Stimulated activated naive CD8-positive, alpha-beta T cell treated with anti-CD3 and anti-CD28 coated beads, Interleukin-15, Interleukin-2, amounts not matched to agents 100 ng/mL and 50 ng/mL, for 24 hours (primary cell): ENCODE measurements at regions not wholly inside any gene's neighbourhood (a gene's known extent, or its start where the extent isn't known, plus 50 kb on each side); places are given as distances from the start of the nearest gene placed in this dataset.

Source experiments
- H3K27ac Mint-ChIP-seq: one replicate; pipeline ENCODE4 v1.8.0; 2021; ENCODE audit warnings: mild to moderate bottlenecking, mixed read lengths
- H3K27me3 Mint-ChIP-seq: one replicate; pipeline ENCODE4 v1.8.0; 2021; ENCODE audit warnings: mixed read lengths
- H3K36me3 Mint-ChIP-seq: one replicate; pipeline ENCODE4 v1.8.0; 2021; ENCODE audit warnings: low read depth, mixed read lengths
- H3K4me1 Mint-ChIP-seq: one replicate; pipeline ENCODE4 v1.8.0; 2021; ENCODE audit warnings: low read depth, mixed read lengths
- H3K4me3 Mint-ChIP-seq: one replicate; pipeline ENCODE4 v1.8.0; 2021; ENCODE audit warnings: mild to moderate bottlenecking, mixed read lengths
- H3K9me3 Mint-ChIP-seq: one replicate; pipeline ENCODE4 v1.8.0; 2021; ENCODE audit warnings: mixed read lengths

DNA sequence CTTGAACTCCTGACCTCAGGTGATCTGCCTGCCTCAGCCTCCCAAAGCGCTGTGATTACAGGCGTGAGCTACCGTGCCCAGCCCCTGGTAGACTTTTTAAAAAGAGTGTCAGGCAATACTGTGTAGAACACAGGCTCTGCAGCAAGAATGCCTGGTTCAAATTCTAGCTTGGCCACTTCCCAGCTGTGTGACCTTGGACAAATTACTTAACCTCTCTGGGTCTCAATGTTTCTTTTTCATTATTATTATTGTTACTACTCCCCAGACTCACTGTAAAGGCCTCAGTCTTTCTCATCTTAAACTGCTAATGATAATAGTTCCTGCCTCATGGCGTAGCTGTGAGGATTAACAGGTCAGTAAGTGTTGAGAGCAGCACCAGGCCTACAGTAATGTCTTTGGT, 114.3 kb downstream of the LITAF start:
- no peaks in the 10 kb centered on the region for H3K4me1 Mint-ChIP-seq

GRCh38 chr16:11472851-11473250, 113.9 kb downstream of the LITAF start:
- Mint-ChIP-seq H3K4me3 (no peak overlapping the region), H3K27me3 (no peaks in the 10 kb centered on the region), H3K9me3 (no peaks in the 10 kb centered on the region), H3K4me1 (no peaks in the 10 kb centered on the region), H3K27ac (no peak overlapping the region), H3K36me3 (no peaks in the 10 kb centered on the region)

More for the DNA sequence above, 114.3 kb downstream of the LITAF start:
- H3K9me3 Mint-ChIP-seq: no peaks in the 10 kb centered on the region
- no peaks in the 10 kb centered on the region for H3K27me3 Mint-ChIP-seq
- H3K4me3 Mint-ChIP-seq: no peak overlapping the region
- no peaks in the 10 kb centered on the region for H3K36me3 Mint-ChIP-seq
- H3K27ac Mint-ChIP-seq: no peak overlapping the region

GRCh38 chr16:11473728-11474127, 113.0 kb downstream of the LITAF start:
- H3K36me3 Mint-ChIP-seq: no peaks in the 10 kb centered on the region
- no peaks in the 10 kb centered on the region for H3K4me1 Mint-ChIP-seq
- H3K27me3 Mint-ChIP-seq: no peaks in the 10 kb centered on the region
- no peak overlapping the region for H3K27ac Mint-ChIP-seq
- H3K9me3 Mint-ChIP-seq: no peaks in the 10 kb centered on the region
- H3K4me3 Mint-ChIP-seq: no peak overlapping the region

DNA sequence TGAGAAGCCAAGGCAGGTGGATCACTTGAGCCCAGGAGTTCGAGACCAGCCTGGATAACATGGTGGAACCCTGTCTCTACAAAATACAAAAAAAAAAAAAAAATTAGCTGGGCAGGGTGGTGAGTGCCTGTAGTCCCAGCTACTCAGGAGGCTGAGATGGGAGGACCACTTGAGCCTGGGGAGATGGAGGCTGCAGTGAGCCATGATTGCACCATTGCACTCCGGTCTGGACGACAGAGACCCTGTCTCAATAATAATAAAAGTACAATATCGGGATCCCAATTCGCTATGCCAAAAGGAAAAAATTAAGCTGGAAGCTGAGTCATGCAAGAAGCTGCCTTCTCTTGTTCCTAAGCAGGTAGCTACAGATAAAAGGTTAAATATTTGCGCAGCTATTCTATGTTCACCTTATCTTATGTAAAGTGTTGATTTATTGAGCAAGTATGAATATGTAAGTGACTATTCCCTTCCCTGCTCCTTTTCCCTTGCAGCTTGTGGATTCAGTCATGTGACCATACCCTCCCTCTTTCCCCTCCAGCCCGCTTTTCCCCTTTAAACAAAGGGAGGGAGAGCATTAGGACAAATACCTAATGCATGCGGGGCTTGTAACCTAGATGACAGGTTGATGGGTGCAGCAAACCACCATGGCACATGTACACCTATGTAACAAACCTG, 112.0 kb downstream of the LITAF start:
- Mint-ChIP-seq H3K27ac (no peak overlapping the region), H3K9me3 (no peaks in the 10 kb centered on the region), H3K36me3 (no peaks in the 10 kb centered on the region), H3K4me1 (no peaks in the 10 kb centered on the region), H3K27me3 (no peaks in the 10 kb centered on the region), H3K4me3 (no peak overlapping the region)

DNA sequence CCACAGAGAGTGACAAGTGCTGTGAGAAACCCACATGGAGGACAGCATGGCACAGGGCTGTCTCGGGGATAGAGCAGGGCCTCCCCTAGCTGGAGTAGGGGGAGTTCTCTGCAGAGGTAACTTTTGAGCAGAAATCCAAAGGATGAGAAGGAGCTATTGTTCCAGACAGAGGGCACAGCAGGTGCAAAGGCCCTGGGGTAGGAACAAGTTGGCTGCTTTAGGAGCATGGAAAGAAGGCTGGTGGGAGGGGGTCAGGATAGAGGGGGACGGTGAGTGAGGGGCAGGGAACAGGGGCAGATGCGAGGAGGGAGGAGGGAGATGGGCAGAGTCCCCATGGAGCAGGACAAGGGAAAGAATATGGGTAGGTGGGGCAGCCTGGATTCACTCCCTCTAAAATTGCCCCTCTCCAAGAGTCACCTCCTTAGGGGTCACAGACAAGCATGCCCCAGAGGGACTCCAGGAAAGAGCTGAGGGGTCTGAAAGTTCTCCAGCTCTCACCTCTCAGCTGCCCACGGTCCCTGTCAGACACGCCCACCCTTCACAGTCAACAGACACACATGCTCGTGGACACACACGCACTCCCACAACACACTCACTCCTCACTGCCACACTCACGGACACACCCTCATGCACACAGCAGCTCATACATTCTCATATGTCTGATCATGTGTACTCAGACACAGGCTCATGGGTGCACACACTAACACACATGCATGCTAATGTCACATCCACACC, 110.7 kb downstream of the LITAF start:
- H3K9me3 Mint-ChIP-seq: peaks cover 6% of the 10 kb centered on the region
- no peaks in the 10 kb centered on the region for H3K27me3 Mint-ChIP-seq
- no peak overlapping the region for H3K4me3 Mint-ChIP-seq
- H3K4me1 Mint-ChIP-seq: no peaks in the 10 kb centered on the region
- H3K27ac Mint-ChIP-seq: no peak overlapping the region
- peaks cover 4% of the 10 kb centered on the region for H3K36me3 Mint-ChIP-seq

DNA sequence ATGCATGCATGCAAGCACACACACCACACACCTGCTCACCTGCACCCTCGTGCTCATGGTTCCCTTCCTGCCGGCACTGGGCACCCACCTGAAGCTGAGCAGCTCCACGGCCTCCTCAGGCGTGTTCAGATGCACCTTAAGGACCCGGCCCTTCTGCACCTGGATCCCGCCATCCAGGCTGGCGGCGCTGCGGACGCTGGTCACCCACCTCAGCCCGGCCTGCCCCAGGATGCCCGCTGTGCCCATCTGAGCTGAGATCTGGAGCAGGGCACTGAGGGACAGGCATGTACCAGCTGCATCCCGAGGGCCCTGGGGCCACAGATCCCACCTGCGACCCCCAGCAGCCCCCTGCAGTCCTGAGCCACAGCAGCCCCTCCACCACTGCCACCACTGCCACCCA, 110.0 kb downstream of the LITAF start:
- H3K4me1 Mint-ChIP-seq: no peaks in the 10 kb centered on the region

GRCh38 chr16:11478431-11479119, 108.1 kb downstream of the LITAF start:
- Mint-ChIP-seq H3K27me3 (no peaks in the 10 kb centered on the region), H3K9me3 (peaks cover 13% of the 10 kb centered on the region), H3K36me3 (peaks cover 13% of the 10 kb centered on the region), H3K27ac (no peak overlapping the region), H3K4me3 (no peak overlapping the region), H3K4me1 (no peaks in the 10 kb centered on the region)

More for the DNA sequence above, 110.0 kb downstream of the LITAF start:
- Mint-ChIP-seq H3K27ac (no peak overlapping the region), H3K27me3 (no peaks in the 10 kb centered on the region), H3K36me3 (peaks cover 5% of the 10 kb centered on the region), H3K4me3 (no peak overlapping the region), H3K9me3 (peaks cover 6% of the 10 kb centered on the region)

- Mint-ChIP-seq H3K9me3 (peaks cover 18% of the 10 kb centered on the region), H3K27ac (no peak overlapping the region), H3K36me3 (peaks cover 20% of the 10 kb centered on the region), H3K27me3 (no peaks in the 10 kb centered on the region), H3K4me3 (no peak overlapping the region), H3K4me1 (no peaks in the 10 kb centered on the region)
Observed at GRCh38 chr16:11479916-11480315, 106.8 kb downstream of the LITAF start.

DNA sequence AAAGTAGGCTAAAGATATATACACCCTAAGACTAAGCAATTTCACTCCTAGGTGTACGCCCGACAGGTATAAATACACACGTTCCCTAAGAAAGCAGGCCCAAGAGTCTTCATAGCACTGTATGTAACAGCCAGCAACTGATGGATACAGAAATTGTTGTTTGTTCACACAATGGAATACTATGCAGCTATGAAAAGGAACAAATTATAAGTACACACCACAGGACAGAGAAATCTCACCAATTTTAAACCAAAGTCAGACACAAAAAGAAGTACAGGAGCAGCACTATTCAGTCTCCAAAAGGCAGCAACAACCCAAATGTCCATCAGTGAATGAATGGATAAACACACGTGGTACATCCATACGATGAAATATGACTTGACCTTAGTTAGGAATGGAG, 106.1 kb downstream of the LITAF start:
- Mint-ChIP-seq H3K27me3 (no peaks in the 10 kb centered on the region), H3K36me3 (peaks cover 26% of the 10 kb centered on the region), H3K9me3 (peaks cover 24% of the 10 kb centered on the region), H3K4me3 (no peak overlapping the region), H3K27ac (no peak overlapping the region), H3K4me1 (no peaks in the 10 kb centered on the region)

DNA sequence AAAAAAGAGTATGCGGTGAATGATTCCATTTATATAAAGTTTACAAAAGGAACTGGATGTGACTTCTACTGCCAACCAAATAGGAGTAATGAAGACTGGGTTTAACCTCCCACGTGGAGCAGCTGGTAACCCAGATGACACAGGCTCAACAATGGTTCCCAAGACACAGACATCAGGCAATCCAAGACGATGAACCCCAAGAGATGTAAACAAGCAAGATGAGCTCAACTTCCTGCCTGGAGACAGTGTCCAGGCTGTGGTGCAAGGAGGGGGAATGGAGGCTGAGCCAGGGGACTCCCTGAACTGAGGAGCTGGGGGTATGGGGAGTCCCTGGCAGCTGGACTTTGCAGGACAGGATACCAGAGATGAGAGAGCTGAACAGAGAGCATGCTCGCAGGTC, 104.7 kb downstream of the LITAF start:
- Mint-ChIP-seq H3K27ac (no peak overlapping the region), H3K4me1 (no peaks in the 10 kb centered on the region), H3K27me3 (no peaks in the 10 kb centered on the region), H3K36me3 (peaks cover 29% of the 10 kb centered on the region), H3K4me3 (no peak overlapping the region), H3K9me3 (peaks cover 29% of the 10 kb centered on the region)

- Mint-ChIP-seq H3K27me3 (no peaks in the 10 kb centered on the region), H3K4me1 (no peaks in the 10 kb centered on the region), H3K9me3 (peaks cover 29% of the 10 kb centered on the region), H3K27ac (no peak overlapping the region), H3K4me3 (no peak overlapping the region), H3K36me3 (peaks cover 29% of the 10 kb centered on the region)
Observed at GRCh38 chr16:11482946-11483748, 103.6 kb downstream of the LITAF start.

- Mint-ChIP-seq H3K27ac (no peak overlapping the region), H3K4me3 (no peak overlapping the region), H3K9me3 (peaks cover 29% of the 10 kb centered on the region), H3K36me3 (peaks cover 29% of the 10 kb centered on the region), H3K27me3 (no peaks in the 10 kb centered on the region), H3K4me1 (no peaks in the 10 kb centered on the region)
Observed at GRCh38 chr16:11484691-11485258, 101.9 kb downstream of the LITAF start.

DNA sequence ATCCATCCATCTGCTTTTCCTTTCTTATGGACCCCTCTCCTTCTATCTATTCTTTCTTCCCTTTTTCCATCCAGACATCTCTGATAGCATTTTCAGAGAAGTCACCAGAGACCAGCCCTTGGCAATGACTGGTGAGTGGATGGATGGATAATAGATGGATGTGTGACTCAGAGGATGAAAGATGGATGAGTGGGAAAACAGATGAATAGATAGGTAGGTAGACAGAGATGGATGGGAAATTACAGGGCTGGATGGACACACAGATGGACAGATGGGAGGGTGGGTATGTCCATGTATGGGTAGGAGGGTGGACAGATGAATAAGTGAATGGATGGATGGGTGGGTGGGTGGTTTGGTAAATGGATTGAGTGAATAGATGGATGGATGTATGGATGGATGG, 101.0 kb downstream of the LITAF start:
- Mint-ChIP-seq H3K4me1 (no peaks in the 10 kb centered on the region), H3K9me3 (peaks cover 27% of the 10 kb centered on the region), H3K27ac (no peak overlapping the region), H3K27me3 (no peaks in the 10 kb centered on the region), H3K4me3 (no peak overlapping the region), H3K36me3 (peaks cover 29% of the 10 kb centered on the region)

DNA sequence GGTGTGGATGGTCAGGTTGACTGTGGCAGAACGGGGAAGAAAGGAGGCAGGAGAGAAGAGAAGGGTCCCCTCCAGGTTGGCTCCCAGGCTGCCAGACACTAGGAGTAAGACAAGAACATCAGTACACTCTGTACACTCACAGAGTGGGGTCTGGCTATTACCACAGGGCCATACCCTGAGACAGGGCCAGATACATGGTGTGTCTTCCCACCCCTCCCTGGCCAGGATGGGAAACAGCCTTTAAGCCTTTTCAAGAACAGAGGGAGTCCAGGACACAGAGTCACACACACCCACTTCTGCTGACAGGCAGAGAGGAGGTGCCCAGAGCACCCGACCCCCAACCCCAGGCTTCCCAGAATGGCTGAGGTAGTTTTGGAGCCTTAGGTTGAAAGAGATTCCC, 99.4 kb downstream of the LITAF start:
- no peak overlapping the region for H3K4me3 Mint-ChIP-seq
- no peaks in the 10 kb centered on the region for H3K4me1 Mint-ChIP-seq
- peaks cover 24% of the 10 kb centered on the region for H3K36me3 Mint-ChIP-seq
- peaks cover 23% of the 10 kb centered on the region for H3K9me3 Mint-ChIP-seq
- H3K27me3 Mint-ChIP-seq: no peaks in the 10 kb centered on the region
- no peak overlapping the region for H3K27ac Mint-ChIP-seq
